Fibroblast of peridontal ligament (primary cell): ENCODE measurements at regions not wholly inside any gene's neighbourhood (a gene's known extent, or its start where the extent isn't known, plus 50 kb on each side); places are given as distances from the start of the nearest gene placed in this dataset.
"Not testable (repeated sequence)": the region's sequence is repeated elsewhere in the genome, so short reads cannot be mapped to it uniquely, and the experiment has no call there.

Source experiments
- DNase-seq: peaks from one replicate; pipeline ENCODE4 v3.0.0-alpha.2; 2010; ENCODE audit errors: extremely low read depth

GRCh38 chr3:86561215-86561614, 429.7 kb downstream of the VGLL3 start:
- no peak for DNase-seq

GRCh38 chr3:86554383-86554782, 436.6 kb downstream of the VGLL3 start:
- no peak for DNase-seq

GRCh38 chr3:86547692-86548091, 443.3 kb downstream of the VGLL3 start:
- DNase-seq: no peak

- no peak for DNase-seq
Measured at GRCh38 chr3:86537171-86537570, 453.8 kb downstream of the VGLL3 start.

- no peak for DNase-seq
Measured at GRCh38 chr3:86519819-86520218, 471.1 kb downstream of the VGLL3 start.

GRCh38 chr3:86481636-86482035, 509.3 kb downstream of the VGLL3 start:
- no peak for DNase-seq

GRCh38 chr3:86481031-86481430, 509.9 kb downstream of the VGLL3 start:
- no peak for DNase-seq

- no peak for DNase-seq
Measured at GRCh38 chr3:86464180-86464579, 526.8 kb downstream of the VGLL3 start.

- DNase-seq: no peak
Measured at GRCh38 chr3:86451749-86452148, 539.2 kb downstream of the VGLL3 start.

GRCh38 chr3:86438544-86438943, 552.4 kb downstream of the VGLL3 start:
- DNase-seq: no peak

GRCh38 chr3:86427343-86427742, 563.6 kb downstream of the VGLL3 start:
- no peak for DNase-seq

- DNase-seq: no peak
Measured at GRCh38 chr3:86420990-86421739, 569.8 kb downstream of the VGLL3 start.

GRCh38 chr3:86418861-86419260, 572.1 kb downstream of the VGLL3 start:
- no peak for DNase-seq

GRCh38 chr3:86416334-86416733, 574.6 kb downstream of the VGLL3 start:
- DNase-seq: no peak

GRCh38 chr3:86413645-86414044, 577.3 kb downstream of the VGLL3 start:
- DNase-seq: no peak

- no peak for DNase-seq
Measured at GRCh38 chr3:86410587-86410986, 580.4 kb downstream of the VGLL3 start.

GRCh38 chr3:86389759-86390158, 601.2 kb downstream of the VGLL3 start:
- not testable (repeated sequence) for DNase-seq

- no peak for DNase-seq
Measured at GRCh38 chr3:86388820-86389219, 602.1 kb downstream of the VGLL3 start.

- DNase-seq: no peak
Measured at GRCh38 chr3:86382556-86382955, 608.4 kb downstream of the VGLL3 start.

GRCh38 chr3:86381247-86381646, 609.7 kb downstream of the VGLL3 start:
- no peak for DNase-seq

GRCh38 chr3:86379280-86379679, 611.7 kb downstream of the VGLL3 start:
- no peak for DNase-seq

- DNase-seq: no peak
Measured at GRCh38 chr3:86378829-86379228, 612.1 kb downstream of the VGLL3 start.

GRCh38 chr3:86335566-86335965, 655.4 kb downstream of the VGLL3 start:
- not testable (repeated sequence) for DNase-seq

GRCh38 chr3:86333636-86334035, 657.3 kb downstream of the VGLL3 start:
- DNase-seq: no peak
